SK-N-SH (cell line): ENCODE measurements at regions not wholly inside any gene's neighbourhood (a gene's known extent, or its start where the extent isn't known, plus 50 kb on each side); places are given as distances from the start of the nearest gene placed in this dataset.

Source experiments
- CTCF ChIA-PET: fragments of 300-600, 350-600 bp; formaldehyde crosslinking; extraction: SDS; loops from one replicate; lab custom pipeline; 2021; lab: Yijun Ruan, JAX
- POLR2A ChIA-PET: fragments of 350-600 bp; sonication (Branson Sonifier 250); formaldehyde crosslinking; extraction: SDS; loops from one replicate; lab custom pipeline; 2020; ENCODE audit warnings: antibody characterized with exemption, inconsistent platforms; lab: Yijun Ruan, JAX
- DNase-seq: peaks from one replicate; pipeline ENCODE4 v3.0.0; 2012
- H2AFZ ChIP-seq: fragments of 200-600 bp; sonication (generic); 2 replicates; pipeline ENCODE4 v1.8.1; 2016; ENCODE audit warnings: antibody characterized with exemption, mild to moderate bottlenecking, low read depth
- H3F3A ChIP-seq: fragments of 200-600 bp; sonication (generic); replicated peaks from 2 replicates; pipeline ENCODE3; 2016; ENCODE audit warnings: antibody characterized with exemption, mild to moderate bottlenecking; ENCODE audit not compliant: insufficient read depth
- H3K27ac ChIP-seq, 2 experiments: fragments of 200-500 bp in 1 of 2; fragments of 200-600 bp in 1 of 2; sonication (Bioruptor generic) in 1 of 2; sonication (generic), shearing (Covaris generic) in 1 of 2; 2 replicates each; pipeline versions ENCODE4 v1.5.1 to v1.6.1; 2014 to 2016; ENCODE audit warnings: low read depth in 2 of 2, inconsistent platforms in 1 of 2, low read length in 1 of 2, mild to moderate bottlenecking in 1 of 2, mixed read lengths in 1 of 2
- H3K27me3 ChIP-seq: fragments of 200-600 bp; sonication (generic), shearing (Covaris generic); 2 replicates; pipeline ENCODE4 v1.6.1; 2016; ENCODE audit warnings: mixed run types; ENCODE audit not compliant: insufficient read depth
- H3K36me3 ChIP-seq, 2 experiments: fragments of 200-500 bp in 1 of 2; fragments of 200-600 bp in 1 of 2; sonication (Bioruptor generic) in 1 of 2; sonication (generic) in 1 of 2; replicated peaks in 1 of 2; 2 replicates each; pipeline versions ENCODE3 to v1.5.1; 2014 to 2016; ENCODE audit warnings: low read length in 1 of 2, mild to moderate bottlenecking in 1 of 2; ENCODE audit not compliant: insufficient read depth in 2 of 2, control insufficient read depth in 1 of 2
- H3K4me1 ChIP-seq, 2 experiments: fragments of 200-500 bp in 1 of 2; fragments of 200-600 bp in 1 of 2; sonication (Bioruptor generic) in 1 of 2; sonication (generic), shearing (Covaris generic) in 1 of 2; 2 replicates each; pipeline versions ENCODE4 v1.5.1 to v1.6.1; 2014 to 2016; ENCODE audit warnings: low read depth in 1 of 2, low read length in 1 of 2, mixed run types in 1 of 2; ENCODE audit not compliant: insufficient read depth in 2 of 2, control insufficient read depth in 1 of 2
- H3K4me2 ChIP-seq: fragments of 200-600 bp; sonication (generic), shearing (Covaris generic); 2 replicates; pipeline ENCODE4 v1.6.1; 2017; ENCODE audit warnings: mixed run types
- H3K4me3 ChIP-seq, 2 experiments: fragments of 200-500 bp in 1 of 2; fragments of 200-600 bp in 1 of 2; sonication (Bioruptor generic) in 1 of 2; sonication (generic), shearing (Covaris generic) in 1 of 2; 2 replicates each; pipeline versions ENCODE4 v1.5.1 to v1.8.1; 2014 to 2016; ENCODE audit warnings: low read depth in 2 of 2, inconsistent platforms in 1 of 2, low read length in 1 of 2, mild to moderate bottlenecking in 1 of 2, mixed read lengths in 1 of 2, moderate library complexity in 1 of 2
- H3K79me2 ChIP-seq: fragments of 200-600 bp; sonication (generic); 2 replicates; pipeline ENCODE4 v1.8.1; 2017; ENCODE audit warnings: mild to moderate bottlenecking; ENCODE audit not compliant: insufficient read depth
- H3K9ac ChIP-seq: fragments of 200-600 bp; sonication (generic); 2 replicates; pipeline ENCODE4 v1.6.1; 2017; ENCODE audit warnings: mixed run types
- H3K9me2 ChIP-seq: fragments of 200-600 bp; sonication (generic); 2 replicates; pipeline ENCODE4 v1.6.1; 2017; ENCODE audit warnings: mixed run types
- H3K9me3 ChIP-seq: fragments of 200-600 bp; sonication (generic); 2 replicates; pipeline ENCODE4 v1.6.1; 2017; ENCODE audit warnings: mixed run types, mild to moderate bottlenecking, moderate library complexity
- H4K20me1 ChIP-seq: fragments of 200-600 bp; sonication (generic); 2 replicates; pipeline ENCODE4 v1.6.1; 2017; ENCODE audit warnings: mild to moderate bottlenecking, mixed run types; ENCODE audit not compliant: insufficient read depth
- CTCF ChIP-seq: fragments of 200-600 bp; sonication (generic); IDR thresholded peaks from 2 replicates; pipeline ENCODE4 v1.6.1; 2017; ENCODE audit warnings: antibody characterized with exemption, mild to moderate bottlenecking, moderate library complexity
- GABPA ChIP-seq: IDR thresholded peaks from 2 replicates; pipeline ENCODE4 v1.4.0; 2012; ENCODE audit warnings: low read depth, mild to moderate bottlenecking
- IRF3 ChIP-seq: fragments of 150-350 bp; IDR thresholded peaks from 2 replicates; pipeline ENCODE4 v1.6.1; 2016; ENCODE audit warnings: mild to moderate bottlenecking, low read depth, low read length
- JUND ChIP-seq: IDR thresholded peaks from 2 replicates; pipeline ENCODE4 v1.4.0; 2012
- MAX ChIP-seq: IDR thresholded peaks from 2 replicates; pipeline ENCODE4 v1.4.0; 2012; ENCODE audit warnings: low read depth
- MEF2A ChIP-seq: IDR thresholded peaks from 2 replicates; pipeline ENCODE4 v1.4.0; 2012; ENCODE audit warnings: low read depth, borderline replicate concordance
- NFIC ChIP-seq: IDR thresholded peaks from 2 replicates; pipeline ENCODE4 v1.4.0; 2012; ENCODE audit warnings: borderline replicate concordance
- PBX3 ChIP-seq: IDR thresholded peaks from 2 replicates; pipeline ENCODE4; 2012
- RCOR1 ChIP-seq: fragments of 150-350 bp; IDR thresholded peaks from 2 replicates; pipeline ENCODE4 v1.6.1; 2017; ENCODE audit warnings: antibody characterized with exemption, low read length
- RFX5 ChIP-seq: IDR thresholded peaks from 2 replicates; pipeline ENCODE4 v1.6.1; 2012; ENCODE audit warnings: mild to moderate bottlenecking, improper control_type of control experiment, low read length
- SMC3 ChIP-seq: IDR thresholded peaks from 2 replicates; pipeline ENCODE4 v1.6.1; 2012; ENCODE audit warnings: low read depth, low read length, improper control_type of control experiment
- TEAD4 ChIP-seq: IDR thresholded peaks from 2 replicates; pipeline ENCODE4 v1.4.0; 2012; ENCODE audit warnings: mild to moderate bottlenecking, borderline replicate concordance; ENCODE audit not compliant: insufficient read depth
- ZBTB33 ChIP-seq: IDR thresholded peaks from 2 replicates; pipeline ENCODE4 v1.4.0; 2012; ENCODE audit warnings: low read depth, borderline replicate concordance
- WGBS: methylation state at CpG from one replicate; pipeline ENCODE4 v1.1.6; 2017; ENCODE audit warnings: low lambda C conversion rate; 5-methylcytosine and 5-hydroxymethylcytosine counted together

- no peak for TF ChIP-seq PBX3
- TF ChIP-seq ZBTB33 = no peak
- no peak for TF ChIP-seq GABPA
- TF ChIP-seq NFIC = no peak
- no peak for TF ChIP-seq SMC3
- TF ChIP-seq RCOR1 = no peak
Measured at GRCh38 chr5:117302949-117303348, 728.3 kb upstream of the SEMA6A start (continued).

- no peaks in the 10 kb centered on the region for H3K36me3 ChIP-seq
- no peaks in the 10 kb centered on the region for H3K27me3 ChIP-seq
- no peak overlapping the region for H3K27ac ChIP-seq
- no peak for DNase-seq
- H3F3A ChIP-seq = no peaks in the 10 kb centered on the region
- H4K20me1 ChIP-seq = no peaks in the 10 kb centered on the region
- ChIA-PET CTCF (no interaction called here), POLR2A (no interaction called here)
- H3K9ac ChIP-seq = no peak overlapping the region
- H3K4me3 ChIP-seq = no peak overlapping the region
- no peak overlapping the region for H2AFZ ChIP-seq
- H3K9me3 ChIP-seq = no peaks in the 10 kb centered on the region
- H3K4me2 ChIP-seq = no peak overlapping the region
- H3K4me1 ChIP-seq = no peaks in the 10 kb centered on the region; a peak in 1 of 4 replicates
- H3K79me2 ChIP-seq = no peaks in the 10 kb centered on the region
- no peaks in the 10 kb centered on the region for H3K9me2 ChIP-seq
- TF ChIP-seq NFIC (no peak), CTCF (no peak)
- WGBS = 21% methylated on average over 1 of the region's 1 CpG
Measured at GRCh38 chr5:117302473-117302872, 727.9 kb upstream of the SEMA6A start.

- Histone ChIP-seq H3K27me3 (no peaks in the 10 kb centered on the region), H3F3A (no peaks in the 10 kb centered on the region)
- 8% methylated on average over 3 of the region's 3 CpGs for WGBS
Measured at GRCh38 chr5:117299936-117300328, 725.3 kb upstream of the SEMA6A start.

More at GRCh38 chr5:117299936-117300328, 725.3 kb upstream of the SEMA6A start:
- Histone ChIP-seq H3K4me2 (no peak overlapping the region), H3K9me2 (no peaks in the 10 kb centered on the region), H3K4me3 (no peak overlapping the region), H3K9me3 (no peaks in the 10 kb centered on the region), H3K9ac (no peak overlapping the region), H3K27ac (no peak overlapping the region), H2AFZ (no peak overlapping the region), H3K36me3 (no peaks in the 10 kb centered on the region), H3K4me1 (no peaks in the 10 kb centered on the region; a peak in 1 of 4 replicates), H3K79me2 (no peaks in the 10 kb centered on the region), H4K20me1 (no peaks in the 10 kb centered on the region)
- ChIA-PET CTCF (interaction anchor here (1.0 kb wide), 1 partner anchor 17 kb away, joined by 4 read pairs; no protein-coding TSS in a partner anchor), POLR2A (no interaction called here)
- no peak for DNase-seq
- TF ChIP-seq NFIC (no peak), MAX (no peak), TEAD4 (no peak), RFX5 (no peak), ZBTB33 (no peak), IRF3 (no peak), RCOR1 (no peak), MEF2A (no peak), SMC3 (no peak), JUND (no peak)
